GM12891 (cell line): ENCODE measurements at regions not wholly inside any gene's neighbourhood (a gene's known extent, or its start where the extent isn't known, plus 50 kb on each side); places are given as distances from the start of the nearest gene placed in this dataset.
"Not testable (repeated sequence)": the region's sequence is repeated elsewhere in the genome, so short reads cannot be mapped to it uniquely, and the experiment has no call there.

Experiments used
- PAX5 ChIP-seq: IDR thresholded peaks from 2 replicates; pipeline ENCODE4 v1.6.1; 2011; ENCODE audit warnings: low read length, moderate library complexity, mild to moderate bottlenecking; ENCODE audit not compliant: insufficient read depth, severe bottlenecking
- POLR2A ChIP-seq: IDR thresholded peaks from 2 replicates; pipeline ENCODE4 v1.6.1; 2011; ENCODE audit warnings: low read depth, low read length, control low read depth
- POLR2AphosphoS5 ChIP-seq: IDR thresholded peaks from 2 replicates; pipeline ENCODE4 v1.6.1; 2011; ENCODE audit warnings: low read depth, low read length, control low read depth
- SPI1 ChIP-seq: IDR thresholded peaks from 2 replicates; pipeline ENCODE4 v1.6.1; 2011; ENCODE audit warnings: low read depth, low read length, control low read depth
- TAF1 ChIP-seq: IDR thresholded peaks from 2 replicates; pipeline ENCODE4 v1.6.1; 2011; ENCODE audit warnings: low read depth, low read length, control low read depth

- not testable (repeated sequence) for TF ChIP-seq TAF1, POLR2A, POLR2AphosphoS5, PAX5, SPI1
These were observed 155.7 kb upstream of the ALDH3B2 start for GRCh38 chr11:67830152-67830551.
